Breast epithelium (tissue), 3 donors: ENCODE measurements at regions not wholly inside any gene's neighbourhood (a gene's known extent, or its start where the extent isn't known, plus 50 kb on each side); places are given as distances from the start of the nearest gene placed in this dataset.

Experiments
- CTCF ChIP-seq, 3 donors: fragments of 450-650 bp; IDR thresholded peaks; one replicate each; pipeline ENCODE4 v1.5.1; 2016 to 2017; ENCODE audit warnings: antibody characterized with exemption in 3 of 3, mild to moderate bottlenecking in 3 of 3, moderate library complexity in 3 of 3
- POLR2A ChIP-seq: fragments of 450-650 bp; IDR thresholded peaks from one replicate; pipeline ENCODE4 v1.6.1; 2016; ENCODE audit warnings: antibody characterized with exemption, mild to moderate bottlenecking, moderate library complexity
- POLR2AphosphoS5 ChIP-seq, 3 donors: sonication (generic); formaldehyde crosslinking; IDR thresholded peaks; one replicate each; pipeline ENCODE4 v1.6.1; 2017; ENCODE audit warnings: antibody characterized with exemption in 3 of 3

- no peak for TF ChIP-seq POLR2AphosphoS5 (IDR thresholded peaks at IDR 0.05)
- TF ChIP-seq POLR2A, result no peak
- TF ChIP-seq CTCF (IDR thresholded peaks at IDR 0.05), result no peak
Measured at GRCh38 chr6:165820934-165821333, 157.9 kb upstream of the PDE10A start.
